Tibial artery (tissue), 4 donors: ENCODE measurements at regions not wholly inside any gene's neighbourhood (a gene's known extent, or its start where the extent isn't known, plus 50 kb on each side); places are given as distances from the start of the nearest gene placed in this dataset.

Experiments
- DNase-seq, 2 donors: peaks; one replicate each; pipeline ENCODE4 v3.0.0-alpha.2; 2019
- H3K27ac ChIP-seq, 2 donors: fragments of 200-600 bp; sonication (generic) in 1 of 2; 1 replicate in 1 of 2; 2 replicates in 1 of 2; pipeline ENCODE4 v1.5.1; 2018 to 2019; ENCODE audit warnings: mild to moderate bottlenecking in 1 of 2
- H3K27me3 ChIP-seq, 2 donors: fragments of 200-600 bp; sonication (generic) in 1 of 2; one replicate each; pipeline versions ENCODE4 v1.5.1 to v1.6.0; 2016 to 2019
- H3K36me3 ChIP-seq, 3 donors: fragments of 200-600 bp; sonication (generic) in 2 of 3; one replicate each; pipeline ENCODE4 v1.5.1; 2016 to 2019; ENCODE audit warnings: mild to moderate bottlenecking in 2 of 3
- H3K4me1 ChIP-seq, 4 donors: fragments of 200-600 bp; sonication (generic) in 2 of 4; 1 replicate in 3 of 4; 2 replicates in 1 of 4; pipeline ENCODE4 v1.5.1; 2016 to 2019
- H3K4me3 ChIP-seq, 2 donors: fragments of 200-600 bp; sonication (generic) in 1 of 2; 1 replicate in 1 of 2; 2 replicates in 1 of 2; pipeline ENCODE4 v1.5.1; 2018 to 2019; ENCODE audit warnings: mild to moderate bottlenecking in 2 of 2
- H3K9me3 ChIP-seq, 3 donors: fragments of 200-600 bp; sonication (generic) in 1 of 3; one replicate each; pipeline ENCODE4 v1.5.1; 2016 to 2019
- intact Hi-C: fragments of 100-400 bp; cut with DNase I; formaldehyde crosslinking; loops from one replicate; pipeline ENCODE4 v1.15.0; 2023; ENCODE audit warnings: low total_unique reads
- TF ChIP-seq, protein P1 (sequence below), 2 experiments: fragments of 200-600 bp in 1 of 2; fragments of 450-650 bp in 1 of 2; IDR thresholded peaks; one replicate each; pipeline ENCODE4 v1.5.1; 2017 to 2019; ENCODE audit warnings: antibody characterized with exemption in 2 of 2, mild to moderate bottlenecking in 1 of 2, moderate library complexity in 1 of 2

DNA sequence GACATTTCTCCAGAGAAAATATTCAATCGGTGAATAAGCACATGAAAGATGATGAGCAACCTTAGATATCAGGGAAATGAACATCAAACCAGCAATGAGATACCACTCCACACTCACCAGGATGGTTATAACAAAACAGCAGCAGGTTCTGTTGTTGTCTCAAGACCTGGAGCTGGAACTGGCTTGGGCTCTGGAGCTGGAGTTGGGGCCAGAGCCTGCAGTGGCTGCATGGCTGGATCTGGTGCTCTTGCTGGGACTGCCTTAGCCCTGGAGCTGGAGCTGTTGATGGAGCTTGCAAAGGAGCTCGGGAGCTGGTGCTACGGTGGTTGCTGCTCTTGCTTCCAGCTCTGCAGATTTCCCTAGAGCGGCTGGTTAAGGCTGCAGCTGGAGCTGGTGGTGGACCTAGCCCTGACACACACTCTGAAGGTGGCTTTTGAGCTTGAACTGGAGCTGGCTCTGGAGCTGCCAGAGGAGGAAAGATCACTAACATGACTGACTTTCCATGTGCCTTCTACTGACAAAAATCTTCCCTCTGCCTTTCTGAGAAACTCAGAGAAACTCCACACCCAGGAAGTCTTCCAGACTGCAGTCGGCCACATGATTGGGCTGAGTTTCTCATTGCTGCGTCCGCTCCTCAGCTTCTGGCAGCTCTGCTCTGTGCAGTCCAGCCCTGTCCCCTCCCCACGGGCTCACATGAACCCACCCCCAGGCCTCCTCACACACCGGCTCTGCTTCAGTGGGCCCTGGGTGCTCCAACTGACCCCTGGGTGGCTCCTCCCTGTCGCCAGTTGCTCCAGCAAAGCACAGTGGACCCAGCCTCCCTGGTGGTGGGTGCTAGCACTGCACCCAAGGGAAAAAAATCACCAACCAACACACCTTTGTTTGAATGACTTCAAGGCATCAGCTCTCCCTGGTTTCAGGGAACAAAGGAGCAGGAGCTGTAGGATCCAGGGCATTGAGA, 139.1 kb upstream of the FMN2 start:
- TF ChIP-seq, protein P1, sequence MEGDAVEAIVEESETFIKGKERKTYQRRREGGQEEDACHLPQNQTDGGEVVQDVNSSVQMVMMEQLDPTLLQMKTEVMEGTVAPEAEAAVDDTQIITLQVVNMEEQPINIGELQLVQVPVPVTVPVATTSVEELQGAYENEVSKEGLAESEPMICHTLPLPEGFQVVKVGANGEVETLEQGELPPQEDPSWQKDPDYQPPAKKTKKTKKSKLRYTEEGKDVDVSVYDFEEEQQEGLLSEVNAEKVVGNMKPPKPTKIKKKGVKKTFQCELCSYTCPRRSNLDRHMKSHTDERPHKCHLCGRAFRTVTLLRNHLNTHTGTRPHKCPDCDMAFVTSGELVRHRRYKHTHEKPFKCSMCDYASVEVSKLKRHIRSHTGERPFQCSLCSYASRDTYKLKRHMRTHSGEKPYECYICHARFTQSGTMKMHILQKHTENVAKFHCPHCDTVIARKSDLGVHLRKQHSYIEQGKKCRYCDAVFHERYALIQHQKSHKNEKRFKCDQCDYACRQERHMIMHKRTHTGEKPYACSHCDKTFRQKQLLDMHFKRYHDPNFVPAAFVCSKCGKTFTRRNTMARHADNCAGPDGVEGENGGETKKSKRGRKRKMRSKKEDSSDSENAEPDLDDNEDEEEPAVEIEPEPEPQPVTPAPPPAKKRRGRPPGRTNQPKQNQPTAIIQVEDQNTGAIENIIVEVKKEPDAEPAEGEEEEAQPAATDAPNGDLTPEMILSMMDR (IDR thresholded peaks at IDR 0.05), result peak in 1 of 2 experiments; percentile 20
- intact Hi-C loops, result no loop called here
- H3K4me1 ChIP-seq, result no peaks in the 10 kb centered on the region
- H3K36me3 ChIP-seq, result no peaks in the 10 kb centered on the region
- H3K27me3 ChIP-seq, result peaks cover 0 to 13% of the 10 kb centered on the region in 2 donors
- no peak for DNase-seq
- H3K9me3 ChIP-seq, result no peaks in the 10 kb centered on the region
- H3K27ac ChIP-seq, result no peak overlapping the region
- H3K4me3 ChIP-seq, result no peak overlapping the region

DNA sequence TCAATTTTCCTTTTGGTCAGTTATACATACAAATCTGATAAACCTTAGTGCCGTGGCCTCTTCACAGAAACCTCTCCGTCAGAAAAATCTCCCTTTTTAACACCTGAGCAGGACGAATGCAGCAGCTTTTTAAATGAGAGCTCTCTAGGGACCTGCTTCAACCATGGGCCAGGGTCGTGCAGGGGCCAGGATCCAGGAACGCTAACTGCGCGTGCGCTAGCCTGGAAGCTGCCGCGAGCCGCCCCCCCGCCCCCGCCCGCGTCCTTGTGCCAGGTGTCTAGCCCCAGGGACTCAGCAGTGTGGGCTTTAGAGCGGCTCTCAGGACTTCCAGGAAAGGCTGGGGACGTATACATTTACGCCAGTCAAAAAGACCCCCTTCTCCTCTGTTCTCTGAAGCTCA, 136.8 kb upstream of the FMN2 start:
- DNase-seq, result no peak
- Histone ChIP-seq H3K4me3 (no peak overlapping the region), H3K27me3 (peaks cover 0 to 13% of the 10 kb centered on the region in 2 donors), H3K27ac (no peak overlapping the region), H3K9me3 (no peaks in the 10 kb centered on the region), H3K36me3 (no peaks in the 10 kb centered on the region), H3K4me1 (no peaks in the 10 kb centered on the region)
- TF ChIP-seq, protein P1 (IDR thresholded peaks at IDR 0.05), result no peak
- intact Hi-C loops, result no loop called here

DNA sequence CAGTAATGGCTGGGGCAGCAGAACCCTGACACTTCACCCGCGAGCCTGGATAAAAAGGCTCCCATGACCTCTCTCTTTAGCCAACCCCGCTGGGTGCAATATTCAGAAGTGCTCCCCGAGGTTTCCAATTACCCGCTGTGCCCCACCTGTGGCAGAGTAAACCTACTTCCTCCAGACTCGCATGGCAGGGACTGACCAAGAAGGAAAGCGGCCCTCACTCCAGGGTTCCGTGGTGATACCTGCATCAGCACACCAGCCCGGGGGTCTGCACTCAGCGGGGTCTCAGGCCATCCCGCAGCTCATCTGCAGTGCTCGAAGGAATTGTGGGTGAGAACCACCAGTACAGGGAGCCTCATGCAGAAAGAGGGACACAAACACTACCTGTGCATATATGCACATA, 136.3 kb upstream of the FMN2 start:
- H3K4me3 ChIP-seq, result no peak overlapping the region
- DNase-seq, result no peak
- no peaks in the 10 kb centered on the region for H3K4me1 ChIP-seq
- no peaks in the 10 kb centered on the region for H3K9me3 ChIP-seq
- peaks cover 0 to 13% of the 10 kb centered on the region in 2 donors for H3K27me3 ChIP-seq
- TF ChIP-seq, protein P1 (IDR thresholded peaks at IDR 0.05), result no peak
- no peak overlapping the region for H3K27ac ChIP-seq
- intact Hi-C loops, result no loop called here
- no peaks in the 10 kb centered on the region for H3K36me3 ChIP-seq

DNA sequence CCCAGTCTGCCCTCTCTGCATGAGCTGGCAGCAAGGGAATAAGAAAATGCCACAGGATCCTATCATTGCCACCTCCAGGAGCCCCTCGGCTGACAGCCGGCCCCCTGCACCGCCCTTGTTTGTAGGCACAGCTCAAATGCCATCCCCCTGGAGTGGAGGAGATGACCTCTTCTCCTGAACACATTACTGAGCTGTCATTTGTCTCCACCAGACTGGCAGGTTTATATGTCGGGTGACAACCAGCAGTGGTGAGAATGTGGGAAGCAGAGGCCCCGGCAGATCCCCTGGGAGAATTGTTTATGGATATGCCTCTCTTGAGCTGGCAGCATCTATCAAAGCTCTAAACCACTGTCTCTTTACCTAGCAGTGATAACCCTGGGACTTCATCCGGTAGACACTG, 135.4 kb upstream of the FMN2 start:
- TF ChIP-seq, protein P1 (IDR thresholded peaks at IDR 0.05), result no peak
- Histone ChIP-seq H3K4me1 (no peaks in the 10 kb centered on the region), H3K4me3 (no peak overlapping the region), H3K9me3 (no peaks in the 10 kb centered on the region), H3K36me3 (no peaks in the 10 kb centered on the region), H3K27me3 (peaks cover 0 to 13% of the 10 kb centered on the region in 2 donors), H3K27ac (no peak overlapping the region)
- intact Hi-C loops, result no loop called here
- DNase-seq, result no peak

DNA sequence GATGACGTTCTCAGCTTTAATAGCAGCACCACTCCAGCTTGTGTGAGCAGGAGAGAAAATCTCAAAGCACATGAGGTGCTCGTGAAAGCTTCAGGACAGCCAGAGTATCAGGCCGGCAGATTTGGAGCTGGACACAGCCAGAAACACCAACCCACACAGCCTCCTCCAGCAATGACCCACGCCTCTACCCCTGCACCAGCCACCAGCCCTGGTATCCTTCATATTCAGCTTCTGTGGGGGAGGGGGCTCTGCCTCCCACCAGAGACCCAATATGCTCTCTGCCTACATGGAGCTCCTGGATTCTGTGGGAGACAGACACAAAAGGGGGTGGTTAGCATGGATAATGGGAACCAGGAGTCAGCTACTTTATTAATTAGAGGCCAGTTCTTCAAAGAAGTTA, 133.6 kb upstream of the FMN2 start:
- H3K27me3 ChIP-seq, result peaks cover 0 to 12% of the 10 kb centered on the region in 2 donors
- TF ChIP-seq, protein P1 (IDR thresholded peaks at IDR 0.05), result no peak
- H3K4me1 ChIP-seq, result no peaks in the 10 kb centered on the region
- DNase-seq, result no peak
- H3K27ac ChIP-seq, result no peak overlapping the region
- H3K9me3 ChIP-seq, result no peaks in the 10 kb centered on the region
- intact Hi-C loops, result no loop called here
- no peak overlapping the region for H3K4me3 ChIP-seq
- no peaks in the 10 kb centered on the region for H3K36me3 ChIP-seq
